Middle frontal gyrus (tissue), 1 donor: ENCODE measurements at regions not wholly inside any gene's neighbourhood (a gene's known extent, or its start where the extent isn't known, plus 50 kb on each side); places are given as distances from the start of the nearest gene placed in this dataset.
"Not testable (repeated sequence)": the region's sequence is repeated elsewhere in the genome, so short reads cannot be mapped to it uniquely, and the experiment has no call there.

Experiments used
- DNase-seq: peaks from one replicate; pipeline ENCODE4 v3.0.0-alpha.2; 2015; ENCODE audit warnings: low spot score; ENCODE audit errors: extremely low spot score

DNA sequence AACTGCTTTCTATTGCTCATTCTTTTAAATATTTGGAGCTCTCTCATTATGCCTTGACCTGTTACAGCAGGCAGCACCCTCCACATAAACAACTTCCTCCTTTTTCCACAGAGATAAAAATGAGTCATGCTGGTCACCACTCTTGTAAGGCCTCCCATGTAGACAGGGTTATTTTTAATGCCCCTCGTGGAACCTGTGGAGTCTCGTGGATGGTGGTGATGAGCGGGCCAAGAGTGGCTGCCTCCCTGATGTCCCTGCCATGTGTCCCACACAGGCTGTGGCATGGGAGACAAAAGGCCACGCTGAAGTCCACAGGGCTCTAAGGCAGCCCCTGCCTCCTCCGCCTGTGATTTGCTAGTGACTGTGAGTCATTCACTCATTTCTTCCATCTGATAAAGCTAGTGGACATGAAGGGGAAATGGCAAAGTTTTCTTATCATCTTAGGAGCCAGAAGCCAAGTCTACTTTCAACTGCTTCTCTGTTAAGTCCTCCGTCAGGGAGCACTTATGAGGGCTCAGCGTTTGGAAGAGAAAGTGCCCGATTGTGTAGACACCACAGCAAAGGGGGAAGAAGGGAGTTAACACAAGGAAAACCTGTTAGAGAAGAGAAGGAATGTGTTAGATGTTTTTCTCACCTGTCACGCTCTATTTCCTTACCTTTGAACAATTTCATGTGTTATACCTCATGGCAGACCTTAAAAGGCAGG is 121.6 kb upstream of the FAT1 start:
- no peak for DNase-seq

GRCh38 chr4:186846426-186846825 is 122.8 kb upstream of the FAT1 start:
- no peak for DNase-seq

GRCh38 chr4:186847429-186848131 is 123.9 kb upstream of the FAT1 start:
- not testable (repeated sequence) for DNase-seq

DNA sequence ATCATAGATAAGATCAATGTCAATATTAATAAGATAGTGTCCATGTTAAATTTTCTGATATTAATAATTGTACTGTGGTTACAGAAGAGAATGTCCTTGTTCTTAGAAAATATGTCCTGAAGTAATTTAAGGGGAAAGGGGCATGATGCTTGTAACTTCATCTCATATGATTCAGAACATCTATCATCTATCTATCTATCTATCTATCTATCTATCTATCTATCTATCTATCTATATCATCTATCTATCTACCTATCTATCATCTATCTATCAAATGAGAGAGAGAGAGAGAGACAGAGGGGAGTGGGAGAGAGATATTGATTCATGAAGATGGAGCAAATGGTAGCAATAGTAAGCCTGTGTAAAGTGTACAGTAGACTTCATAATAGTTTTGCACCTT is 124.8 kb upstream of the FAT1 start:
- no peak for DNase-seq

GRCh38 chr4:186851291-186852072 is 127.8 kb upstream of the FAT1 start:
- DNase-seq: no peak

GRCh38 chr4:186852073-186852420 is 128.4 kb upstream of the FAT1 start:
- DNase-seq: no peak

DNA sequence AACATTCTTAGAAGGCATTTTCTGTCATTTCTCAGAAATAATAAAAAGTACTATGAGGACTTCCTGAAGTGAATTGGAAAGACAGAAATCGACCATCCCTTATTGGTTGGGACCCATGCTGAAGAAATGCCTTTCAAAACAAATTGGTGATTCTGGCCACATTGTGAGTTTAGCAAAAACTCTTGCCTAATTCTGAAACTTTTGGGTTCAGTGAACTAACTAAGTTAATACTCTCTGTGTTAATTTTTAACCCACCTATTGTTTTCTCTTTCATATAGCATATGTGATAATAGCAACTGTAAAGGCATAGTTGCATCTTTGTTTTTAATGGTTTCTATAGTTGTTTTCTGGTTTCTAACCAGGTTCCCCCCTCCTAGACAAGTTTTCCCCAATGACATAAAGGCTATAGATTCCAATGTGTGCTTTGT is 129.3 kb upstream of the FAT1 start:
- DNase-seq: no peak

DNA sequence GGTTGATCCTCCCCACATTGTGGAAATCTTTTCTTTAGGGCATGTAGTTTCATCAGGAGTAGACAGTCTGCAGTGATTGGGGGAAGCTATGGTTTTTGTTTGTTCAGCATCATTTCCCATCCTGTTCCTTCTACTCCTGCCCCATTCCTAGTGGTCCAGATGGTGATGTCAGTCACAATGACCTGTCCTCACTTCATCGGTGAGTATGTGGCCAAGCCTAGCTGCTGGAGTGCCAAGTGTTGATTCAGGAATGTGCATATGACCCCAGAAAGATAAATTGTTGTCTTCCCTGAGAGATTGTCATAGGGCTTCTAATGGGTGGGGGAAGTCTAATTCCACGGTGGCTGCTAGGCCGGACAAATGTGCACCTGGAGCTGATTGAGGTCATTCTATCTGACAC is 130.6 kb upstream of the FAT1 start:
- no peak for DNase-seq

GRCh38 chr4:186855111-186855510 is 131.5 kb upstream of the FAT1 start:
- no peak for DNase-seq

DNA sequence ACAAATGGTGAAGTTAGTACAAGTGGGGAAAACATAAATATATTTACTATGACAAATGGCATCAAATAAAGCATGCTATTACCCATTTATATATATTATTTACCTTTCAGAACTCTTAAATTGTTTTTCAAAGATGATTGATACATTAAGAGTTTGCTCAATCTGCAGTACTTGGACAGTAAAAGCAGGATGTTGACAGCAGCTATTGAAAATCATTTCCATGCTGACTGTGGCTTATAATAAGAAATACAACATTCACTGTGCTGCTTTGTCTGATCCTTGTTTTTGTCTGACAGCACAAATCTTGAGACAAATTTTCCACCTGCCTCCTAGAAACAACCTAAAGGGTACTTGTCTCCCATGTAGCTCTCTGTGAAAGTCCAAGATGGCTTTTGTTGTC is 134.1 kb upstream of the FAT1 start:
- no peak for DNase-seq

DNA sequence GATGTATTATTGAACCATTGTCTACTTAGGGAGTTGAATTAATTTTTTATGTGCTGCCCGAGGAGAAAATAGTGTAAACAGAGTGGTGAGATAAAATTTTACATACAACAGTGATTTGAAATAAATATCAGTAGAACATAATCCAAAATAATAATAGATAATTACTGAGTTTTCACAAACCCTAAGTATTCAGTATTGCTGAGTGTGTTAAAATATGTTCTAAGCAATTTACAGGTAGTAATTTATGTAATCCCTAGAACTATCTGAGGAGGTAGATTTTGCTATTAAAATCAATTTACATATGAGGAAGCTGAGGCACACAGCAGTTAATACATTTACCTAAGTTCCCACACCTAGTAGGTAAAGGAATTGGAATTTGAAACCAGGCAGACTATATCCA is 134.7 kb upstream of the FAT1 start:
- no peak for DNase-seq

DNA sequence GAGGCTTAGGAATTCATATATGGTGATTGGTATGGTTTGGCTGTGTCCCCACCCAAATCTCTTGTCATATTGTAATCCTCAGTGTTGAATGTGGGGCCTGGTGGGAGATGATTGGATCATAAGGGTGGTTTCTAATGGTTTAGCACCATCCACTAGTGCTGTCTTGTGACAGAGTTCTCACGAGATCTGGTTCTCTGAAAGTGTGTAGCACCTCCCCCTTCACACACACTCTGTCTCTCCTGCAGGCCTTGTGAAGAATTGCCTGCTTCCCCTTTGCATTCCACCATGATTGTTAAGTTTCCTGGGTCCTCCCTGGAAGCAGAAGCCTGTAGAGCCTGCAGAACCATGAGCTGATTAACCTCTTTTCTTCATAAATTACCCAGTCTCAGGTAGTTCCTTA is 135.8 kb upstream of the FAT1 start:
- no peak for DNase-seq

DNA sequence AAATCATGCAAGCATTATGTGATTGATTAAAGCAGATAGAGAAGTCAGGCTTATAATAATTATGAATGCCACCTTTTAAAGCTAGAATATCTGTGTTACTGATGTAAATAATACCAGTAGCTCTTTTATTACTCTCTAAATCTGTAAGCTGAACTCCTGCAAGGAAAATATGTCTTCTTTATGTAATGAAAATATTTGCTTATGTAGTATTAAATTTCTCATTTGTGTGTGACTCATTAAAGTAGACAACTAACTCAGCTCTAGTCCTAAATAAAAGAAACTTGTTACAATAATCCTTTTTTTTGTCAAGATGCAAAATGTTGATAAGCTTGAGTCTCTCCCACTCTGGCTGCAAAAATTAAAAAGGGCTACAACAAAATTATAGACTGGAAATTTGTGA is 137.7 kb upstream of the FAT1 start:
- DNase-seq: no peak

GRCh38 chr4:186871856-186872255 is 148.2 kb upstream of the FAT1 start:
- DNase-seq: no peak

- not testable (repeated sequence) for DNase-seq
Observed at GRCh38 chr4:186873095-186873494, 149.4 kb upstream of the FAT1 start.

DNA sequence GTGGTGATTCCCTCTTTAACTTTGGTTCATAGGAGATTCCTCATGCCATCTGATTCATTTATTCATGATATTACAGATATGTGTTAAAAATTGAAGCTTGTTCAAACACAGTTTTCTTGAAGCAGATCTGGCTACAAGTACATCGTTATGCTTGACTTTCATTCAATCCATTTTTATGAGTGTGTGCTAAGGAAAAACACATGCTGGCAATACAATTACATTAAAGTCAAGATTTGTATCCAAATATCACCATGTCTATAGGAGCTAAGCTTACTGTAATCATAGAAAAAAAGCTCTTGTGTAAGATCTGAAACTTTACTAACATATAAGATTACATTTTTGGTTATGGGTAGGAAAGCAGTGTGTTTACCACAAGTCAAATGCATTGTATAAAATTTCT is 151.8 kb upstream of the FAT1 start:
- no peak for DNase-seq

- DNase-seq: no peak
Observed at GRCh38 chr4:186876961-186877626, 153.4 kb upstream of the FAT1 start.

DNA sequence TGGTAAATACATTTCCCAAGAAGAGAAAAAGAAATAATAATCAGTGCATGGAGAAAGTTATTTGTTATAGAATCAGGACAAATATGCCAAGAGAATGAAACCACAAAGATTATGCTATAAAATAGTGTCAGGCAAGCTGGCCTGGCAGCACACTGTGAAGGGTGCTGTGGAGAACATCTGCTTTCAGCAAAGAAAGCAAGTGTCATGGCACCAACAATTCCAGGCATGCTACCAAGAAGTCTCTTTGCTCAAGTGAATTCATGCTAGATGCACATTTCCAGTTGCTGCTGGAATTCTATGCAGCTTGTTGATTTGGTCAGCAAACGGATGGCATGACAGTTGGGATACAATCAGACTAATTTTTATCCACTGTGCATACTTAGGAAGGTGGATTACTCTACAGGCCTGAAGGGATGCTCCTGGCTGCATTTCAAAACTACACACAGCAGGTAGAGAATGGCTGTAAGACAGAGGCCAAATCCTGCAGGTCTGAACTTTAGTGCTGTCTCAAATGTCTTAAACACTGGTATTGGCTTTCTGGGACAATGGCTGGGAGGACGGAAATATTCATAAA is 154.6 kb upstream of the FAT1 start:
- no peak for DNase-seq

- DNase-seq: no peak
Observed at GRCh38 chr4:186881521-186882220, 158.0 kb upstream of the FAT1 start.

GRCh38 chr4:186882293-186882692 is 158.6 kb upstream of the FAT1 start:
- no peak for DNase-seq

- no peak for DNase-seq
Observed at GRCh38 chr4:186885289-186885688, 161.6 kb upstream of the FAT1 start.
